HEK293 (cell line): ENCODE measurements at regions not wholly inside any gene's neighbourhood (a gene's known extent, or its start where the extent isn't known, plus 50 kb on each side); places are given as distances from the start of the nearest gene placed in this dataset.

Source experiments
- GLIS1 ChIP-seq: fragments of 450-650 bp; formaldehyde crosslinking; IDR thresholded peaks from 2 replicates; pipeline ENCODE4 v1.5.1; 2016; ENCODE audit warnings: missing biosample characterization, missing genetic modification characterization
- MYNN ChIP-seq: fragments of 450-650 bp; formaldehyde crosslinking; IDR thresholded peaks from 2 replicates; pipeline ENCODE4 v1.5.1; 2016; ENCODE audit warnings: missing biosample characterization, missing genetic modification characterization, borderline replicate concordance
- TRIM28 ChIP-seq: IDR thresholded peaks from 2 replicates; pipeline ENCODE4 v1.6.1; 2011; ENCODE audit warnings: low read length, control low read depth, borderline replicate concordance
- YY1 ChIP-seq: fragments of 450-650 bp; formaldehyde crosslinking; IDR thresholded peaks from 2 replicates; pipeline ENCODE4 v1.5.1; 2018; ENCODE audit warnings: missing biosample characterization, missing genetic modification characterization
- ZBTB17 ChIP-seq: fragments of 450-650 bp; formaldehyde crosslinking; IDR thresholded peaks from 2 replicates; pipeline ENCODE4 v1.5.1; 2016; ENCODE audit warnings: missing biosample characterization, missing genetic modification characterization
- ZNF121 ChIP-seq: fragments of 450-650 bp; formaldehyde crosslinking; IDR thresholded peaks from 2 replicates; pipeline ENCODE4 v1.5.1; 2016; ENCODE audit warnings: missing biosample characterization, missing genetic modification characterization
- ZNF23 ChIP-seq: fragments of 450-650 bp; formaldehyde crosslinking; IDR thresholded peaks from 2 replicates; pipeline ENCODE4 v1.5.1; 2016; ENCODE audit warnings: missing biosample characterization, missing genetic modification characterization, borderline replicate concordance
- ZNF274 ChIP-seq, 2 experiments: fragments of 200-500 bp in 1 of 2; fragments of 450-650 bp in 1 of 2; sonication (Bioruptor generic) in 1 of 2; formaldehyde crosslinking in 1 of 2; IDR thresholded peaks; 2 replicates each; pipeline versions ENCODE4 v1.5.1 to v1.6.1; 2014 to 2016; ENCODE audit warnings: borderline replicate concordance in 1 of 2, inconsistent platforms in 1 of 2, low read length in 1 of 2, missing biosample characterization in 1 of 2, missing genetic modification characterization in 1 of 2
- ZNF660 ChIP-seq: fragments of 450-650 bp; IDR thresholded peaks from 2 replicates; pipeline ENCODE4 v1.5.1; 2018; ENCODE audit warnings: missing biosample characterization, mild to moderate bottlenecking, missing genetic modification characterization
- TF ChIP-seq, protein P1 (sequence below): fragments of 450-650 bp; formaldehyde crosslinking; IDR thresholded peaks from 2 replicates; pipeline ENCODE4 v1.5.1; 2017; ENCODE audit warnings: missing biosample characterization, missing genetic modification characterization
- TF ChIP-seq, protein P2 (sequence below): fragments of 450-650 bp; formaldehyde crosslinking; IDR thresholded peaks from 2 replicates; pipeline ENCODE4 v1.5.1; 2016; ENCODE audit warnings: missing biosample characterization, missing genetic modification characterization
- TF ChIP-seq, protein P3 (sequence below): fragments of 450-650 bp; formaldehyde crosslinking; IDR thresholded peaks from 2 replicates; pipeline ENCODE4 v1.5.1; 2016; ENCODE audit warnings: missing biosample characterization, missing genetic modification characterization
- TF ChIP-seq, protein P4 (sequence below): fragments of 450-650 bp; formaldehyde crosslinking; IDR thresholded peaks from 2 replicates; pipeline ENCODE4 v1.5.1; 2016; ENCODE audit warnings: missing biosample characterization, missing genetic modification characterization
- TF ChIP-seq, protein P5 (sequence below): fragments of 450-650 bp; formaldehyde crosslinking; conservative IDR thresholded peaks from 2 replicates; pipeline ENCODE4 v1.5.1; 2016; ENCODE audit warnings: low read depth, missing biosample characterization, missing genetic modification characterization

DNA sequence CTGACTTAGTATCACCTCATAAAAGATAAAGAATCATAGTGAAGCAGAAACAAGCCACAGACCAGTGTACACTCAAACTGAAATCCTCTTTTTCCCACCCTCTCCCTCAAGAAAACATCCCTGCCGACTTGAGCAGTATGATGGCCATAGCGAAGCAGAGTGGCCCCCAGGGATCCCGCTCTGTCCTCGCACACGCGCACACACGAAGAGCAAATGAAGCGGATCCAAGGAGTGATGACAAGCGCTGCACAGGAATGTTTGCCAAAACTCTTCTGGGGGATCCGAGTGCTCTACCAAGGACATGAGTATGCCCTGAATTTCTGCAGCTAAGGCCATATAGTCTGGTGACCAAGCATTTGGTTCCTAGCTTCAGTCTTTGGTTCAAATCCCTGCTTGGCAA, 134.5 kb upstream of the C2CD4B start:
- TF ChIP-seq, protein P1, sequence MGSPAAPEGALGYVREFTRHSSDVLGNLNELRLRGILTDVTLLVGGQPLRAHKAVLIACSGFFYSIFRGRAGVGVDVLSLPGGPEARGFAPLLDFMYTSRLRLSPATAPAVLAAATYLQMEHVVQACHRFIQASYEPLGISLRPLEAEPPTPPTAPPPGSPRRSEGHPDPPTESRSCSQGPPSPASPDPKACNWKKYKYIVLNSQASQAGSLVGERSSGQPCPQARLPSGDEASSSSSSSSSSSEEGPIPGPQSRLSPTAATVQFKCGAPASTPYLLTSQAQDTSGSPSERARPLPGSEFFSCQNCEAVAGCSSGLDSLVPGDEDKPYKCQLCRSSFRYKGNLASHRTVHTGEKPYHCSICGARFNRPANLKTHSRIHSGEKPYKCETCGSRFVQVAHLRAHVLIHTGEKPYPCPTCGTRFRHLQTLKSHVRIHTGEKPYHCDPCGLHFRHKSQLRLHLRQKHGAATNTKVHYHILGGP (tag by site-specific recombination): no peak
- TF ChIP-seq, protein P2, sequence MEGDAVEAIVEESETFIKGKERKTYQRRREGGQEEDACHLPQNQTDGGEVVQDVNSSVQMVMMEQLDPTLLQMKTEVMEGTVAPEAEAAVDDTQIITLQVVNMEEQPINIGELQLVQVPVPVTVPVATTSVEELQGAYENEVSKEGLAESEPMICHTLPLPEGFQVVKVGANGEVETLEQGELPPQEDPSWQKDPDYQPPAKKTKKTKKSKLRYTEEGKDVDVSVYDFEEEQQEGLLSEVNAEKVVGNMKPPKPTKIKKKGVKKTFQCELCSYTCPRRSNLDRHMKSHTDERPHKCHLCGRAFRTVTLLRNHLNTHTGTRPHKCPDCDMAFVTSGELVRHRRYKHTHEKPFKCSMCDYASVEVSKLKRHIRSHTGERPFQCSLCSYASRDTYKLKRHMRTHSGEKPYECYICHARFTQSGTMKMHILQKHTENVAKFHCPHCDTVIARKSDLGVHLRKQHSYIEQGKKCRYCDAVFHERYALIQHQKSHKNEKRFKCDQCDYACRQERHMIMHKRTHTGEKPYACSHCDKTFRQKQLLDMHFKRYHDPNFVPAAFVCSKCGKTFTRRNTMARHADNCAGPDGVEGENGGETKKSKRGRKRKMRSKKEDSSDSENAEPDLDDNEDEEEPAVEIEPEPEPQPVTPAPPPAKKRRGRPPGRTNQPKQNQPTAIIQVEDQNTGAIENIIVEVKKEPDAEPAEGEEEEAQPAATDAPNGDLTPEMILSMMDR: no peak
- TF ChIP-seq, protein P3, sequence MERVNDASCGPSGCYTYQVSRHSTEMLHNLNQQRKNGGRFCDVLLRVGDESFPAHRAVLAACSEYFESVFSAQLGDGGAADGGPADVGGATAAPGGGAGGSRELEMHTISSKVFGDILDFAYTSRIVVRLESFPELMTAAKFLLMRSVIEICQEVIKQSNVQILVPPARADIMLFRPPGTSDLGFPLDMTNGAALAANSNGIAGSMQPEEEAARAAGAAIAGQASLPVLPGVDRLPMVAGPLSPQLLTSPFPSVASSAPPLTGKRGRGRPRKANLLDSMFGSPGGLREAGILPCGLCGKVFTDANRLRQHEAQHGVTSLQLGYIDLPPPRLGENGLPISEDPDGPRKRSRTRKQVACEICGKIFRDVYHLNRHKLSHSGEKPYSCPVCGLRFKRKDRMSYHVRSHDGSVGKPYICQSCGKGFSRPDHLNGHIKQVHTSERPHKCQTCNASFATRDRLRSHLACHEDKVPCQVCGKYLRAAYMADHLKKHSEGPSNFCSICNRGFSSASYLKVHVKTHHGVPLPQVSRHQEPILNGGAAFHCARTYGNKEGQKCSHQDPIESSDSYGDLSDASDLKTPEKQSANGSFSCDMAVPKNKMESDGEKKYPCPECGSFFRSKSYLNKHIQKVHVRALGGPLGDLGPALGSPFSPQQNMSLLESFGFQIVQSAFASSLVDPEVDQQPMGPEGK (tag by site-specific recombination): no peak
- no peak for TF ChIP-seq ZBTB17
- TF ChIP-seq TRIM28: no peak
- TF ChIP-seq GLIS1 (tag by site-specific recombination): no peak
- TF ChIP-seq, protein P4, sequence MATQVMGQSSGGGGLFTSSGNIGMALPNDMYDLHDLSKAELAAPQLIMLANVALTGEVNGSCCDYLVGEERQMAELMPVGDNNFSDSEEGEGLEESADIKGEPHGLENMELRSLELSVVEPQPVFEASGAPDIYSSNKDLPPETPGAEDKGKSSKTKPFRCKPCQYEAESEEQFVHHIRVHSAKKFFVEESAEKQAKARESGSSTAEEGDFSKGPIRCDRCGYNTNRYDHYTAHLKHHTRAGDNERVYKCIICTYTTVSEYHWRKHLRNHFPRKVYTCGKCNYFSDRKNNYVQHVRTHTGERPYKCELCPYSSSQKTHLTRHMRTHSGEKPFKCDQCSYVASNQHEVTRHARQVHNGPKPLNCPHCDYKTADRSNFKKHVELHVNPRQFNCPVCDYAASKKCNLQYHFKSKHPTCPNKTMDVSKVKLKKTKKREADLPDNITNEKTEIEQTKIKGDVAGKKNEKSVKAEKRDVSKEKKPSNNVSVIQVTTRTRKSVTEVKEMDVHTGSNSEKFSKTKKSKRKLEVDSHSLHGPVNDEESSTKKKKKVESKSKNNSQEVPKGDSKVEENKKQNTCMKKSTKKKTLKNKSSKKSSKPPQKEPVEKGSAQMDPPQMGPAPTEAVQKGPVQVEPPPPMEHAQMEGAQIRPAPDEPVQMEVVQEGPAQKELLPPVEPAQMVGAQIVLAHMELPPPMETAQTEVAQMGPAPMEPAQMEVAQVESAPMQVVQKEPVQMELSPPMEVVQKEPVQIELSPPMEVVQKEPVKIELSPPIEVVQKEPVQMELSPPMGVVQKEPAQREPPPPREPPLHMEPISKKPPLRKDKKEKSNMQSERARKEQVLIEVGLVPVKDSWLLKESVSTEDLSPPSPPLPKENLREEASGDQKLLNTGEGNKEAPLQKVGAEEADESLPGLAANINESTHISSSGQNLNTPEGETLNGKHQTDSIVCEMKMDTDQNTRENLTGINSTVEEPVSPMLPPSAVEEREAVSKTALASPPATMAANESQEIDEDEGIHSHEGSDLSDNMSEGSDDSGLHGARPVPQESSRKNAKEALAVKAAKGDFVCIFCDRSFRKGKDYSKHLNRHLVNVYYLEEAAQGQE (tag by site-specific recombination): no peak
- no peak for TF ChIP-seq YY1 (tag by site-specific recombination)
- TF ChIP-seq, protein P5, sequence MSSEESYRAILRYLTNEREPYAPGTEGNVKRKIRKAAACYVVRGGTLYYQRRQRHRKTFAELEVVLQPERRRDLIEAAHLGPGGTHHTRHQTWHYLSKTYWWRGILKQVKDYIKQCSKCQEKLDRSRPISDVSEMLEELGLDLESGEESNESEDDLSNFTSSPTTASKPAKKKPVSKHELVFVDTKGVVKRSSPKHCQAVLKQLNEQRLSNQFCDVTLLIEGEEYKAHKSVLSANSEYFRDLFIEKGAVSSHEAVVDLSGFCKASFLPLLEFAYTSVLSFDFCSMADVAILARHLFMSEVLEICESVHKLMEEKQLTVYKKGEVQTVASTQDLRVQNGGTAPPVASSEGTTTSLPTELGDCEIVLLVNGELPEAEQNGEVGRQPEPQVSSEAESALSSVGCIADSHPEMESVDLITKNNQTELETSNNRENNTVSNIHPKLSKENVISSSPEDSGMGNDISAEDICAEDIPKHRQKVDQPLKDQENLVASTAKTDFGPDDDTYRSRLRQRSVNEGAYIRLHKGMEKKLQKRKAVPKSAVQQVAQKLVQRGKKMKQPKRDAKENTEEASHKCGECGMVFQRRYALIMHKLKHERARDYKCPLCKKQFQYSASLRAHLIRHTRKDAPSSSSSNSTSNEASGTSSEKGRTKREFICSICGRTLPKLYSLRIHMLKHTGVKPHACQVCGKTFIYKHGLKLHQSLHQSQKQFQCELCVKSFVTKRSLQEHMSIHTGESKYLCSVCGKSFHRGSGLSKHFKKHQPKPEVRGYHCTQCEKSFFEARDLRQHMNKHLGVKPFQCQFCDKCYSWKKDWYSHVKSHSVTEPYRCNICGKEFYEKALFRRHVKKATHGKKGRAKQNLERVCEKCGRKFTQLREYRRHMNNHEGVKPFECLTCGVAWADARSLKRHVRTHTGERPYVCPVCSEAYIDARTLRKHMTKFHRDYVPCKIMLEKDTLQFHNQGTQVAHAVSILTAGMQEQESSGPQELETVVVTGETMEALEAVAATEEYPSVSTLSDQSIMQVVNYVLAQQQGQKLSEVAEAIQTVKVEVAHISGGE (tag by site-specific recombination): no peak
- no peak for TF ChIP-seq ZNF23 (tag by site-specific recombination)
- TF ChIP-seq ZNF274 (IDR thresholded peaks at IDR 0.05; ENCODE audit: low read length): no peak
- no peak for TF ChIP-seq ZNF274 (tag by site-specific recombination; IDR thresholded peaks at IDR 0.05; ENCODE audit: borderline replicate concordance)
- no peak for TF ChIP-seq ZNF660 (tag by site-specific recombination)
- no peak for TF ChIP-seq ZNF121 (tag by site-specific recombination)
- TF ChIP-seq MYNN (tag by site-specific recombination): no peak
